Progenitor cell of endocrine pancreas (in vitro differentiated cells): ENCODE measurements at regions not wholly inside any gene's neighbourhood (a gene's known extent, or its start where the extent isn't known, plus 50 kb on each side); places are given as distances from the start of the nearest gene placed in this dataset.

Experiments used
- DNase-seq: peaks from one replicate; pipeline ENCODE4 v3.0.0; 2021; ENCODE audit warnings: low spot score; ENCODE audit not compliant: unreplicated experiment
- H3K27ac Mint-ChIP-seq: 2 replicates; pipeline ENCODE4 v1.8.0; 2021; ENCODE audit warnings: mild to moderate bottlenecking, moderate library complexity, mixed read lengths
- H3K27me3 Mint-ChIP-seq: 2 replicates; pipeline ENCODE4 v1.8.0; 2021; ENCODE audit warnings: mixed read lengths
- H3K36me3 Mint-ChIP-seq: 2 replicates; pipeline ENCODE4 v1.8.0; 2022; ENCODE audit warnings: mixed read lengths; ENCODE audit not compliant: insufficient read depth
- H3K4me1 Mint-ChIP-seq: 2 replicates; pipeline ENCODE4 v1.8.0; 2021; ENCODE audit warnings: low read depth, mixed read lengths
- H3K4me3 Mint-ChIP-seq: 2 replicates; pipeline ENCODE4 v1.8.0; 2021; ENCODE audit warnings: low read depth, mild to moderate bottlenecking, moderate library complexity, mixed read lengths
- H3K9me3 Mint-ChIP-seq: 2 replicates; pipeline ENCODE4 v1.8.0; 2021; ENCODE audit warnings: low read depth, mixed read lengths
- CTCF ChIP-seq: fragments of 200-600 bp; sonication (generic); IDR thresholded peaks from one replicate; pipeline ENCODE4 v1.5.0; 2021; ENCODE audit warnings: antibody characterized with exemption, mild to moderate bottlenecking; ENCODE audit not compliant: unreplicated experiment

- no peaks in the 10 kb centered on the region for H3K9me3 Mint-ChIP-seq
- H3K36me3 Mint-ChIP-seq: no peaks in the 10 kb centered on the region
- H3K27ac Mint-ChIP-seq: no peak overlapping the region
- no peak for DNase-seq
- H3K4me1 Mint-ChIP-seq: no peaks in the 10 kb centered on the region
- no peak overlapping the region for H3K4me3 Mint-ChIP-seq
- no peak for TF ChIP-seq CTCF
- H3K27me3 Mint-ChIP-seq: no peaks in the 10 kb centered on the region
These were observed 123.5 kb upstream of the CXADR start for GRCh38 chr21:17389311-17389710.

GRCh38 chr21:17390569-17390968, 122.3 kb upstream of the CXADR start:
- no peak overlapping the region for H3K27ac Mint-ChIP-seq
- TF ChIP-seq CTCF: no peak
- H3K27me3 Mint-ChIP-seq: no peaks in the 10 kb centered on the region
- no peak overlapping the region for H3K4me3 Mint-ChIP-seq
- no peaks in the 10 kb centered on the region for H3K9me3 Mint-ChIP-seq
- no peak for DNase-seq
- H3K36me3 Mint-ChIP-seq: no peaks in the 10 kb centered on the region
- H3K4me1 Mint-ChIP-seq: no peaks in the 10 kb centered on the region

GRCh38 chr21:17391811-17392340, 121.0 kb upstream of the CXADR start:
- no peak for DNase-seq
- Mint-ChIP-seq H3K36me3 (no peaks in the 10 kb centered on the region), H3K4me1 (no peaks in the 10 kb centered on the region), H3K27me3 (no peaks in the 10 kb centered on the region), H3K9me3 (no peaks in the 10 kb centered on the region), H3K27ac (no peak overlapping the region), H3K4me3 (no peak overlapping the region)
- TF ChIP-seq CTCF: no peak

GRCh38 chr21:17393413-17393812, 119.4 kb upstream of the CXADR start:
- H3K4me1 Mint-ChIP-seq: no peaks in the 10 kb centered on the region
- TF ChIP-seq CTCF: no peak
- H3K27ac Mint-ChIP-seq: no peak overlapping the region
- no peaks in the 10 kb centered on the region for H3K27me3 Mint-ChIP-seq
- H3K9me3 Mint-ChIP-seq: no peaks in the 10 kb centered on the region
- DNase-seq: no peak
- no peak overlapping the region for H3K4me3 Mint-ChIP-seq
- no peaks in the 10 kb centered on the region for H3K36me3 Mint-ChIP-seq

GRCh38 chr21:17396948-17397347, 115.9 kb upstream of the CXADR start:
- TF ChIP-seq CTCF: no peak
- Mint-ChIP-seq H3K4me1 (no peaks in the 10 kb centered on the region), H3K36me3 (no peaks in the 10 kb centered on the region), H3K9me3 (no peaks in the 10 kb centered on the region), H3K27me3 (no peaks in the 10 kb centered on the region), H3K27ac (no peak overlapping the region), H3K4me3 (no peak overlapping the region)
- no peak for DNase-seq
